HepG2 (cell line): ENCODE measurements at regions not wholly inside any gene's neighbourhood (a gene's known extent, or its start where the extent isn't known, plus 50 kb on each side); places are given as distances from the start of the nearest gene placed in this dataset.

Experiments used
- ATAC-seq: fragments of 200-7000 bp; cut with Tn5 transposase; 3 replicates; pipeline ENCODE4 v1.9.1; 2020; ENCODE audit warnings: mild to moderate bottlenecking, moderate library complexity
- BruUV-seq: library from RNA; stranded (reverse); fragments of 400-500 nt; replicated peaks from 2 replicates; lab custom pipeline; 2021; lab: Mats Ljungman, UMichigan
- CTCF ChIA-PET: fragments of 300-600 bp; formaldehyde crosslinking; extraction: SDS; loops from one replicate; lab custom pipeline; 2021; ENCODE audit warnings: low total read pairs, inconsistent platforms, low intra/inter-chr PET ratio; lab: Yijun Ruan, JAX
- POLR2A ChIA-PET: fragments of 350-600 bp; sonication (Branson Sonifier 250); formaldehyde crosslinking; loops from one replicate; lab custom pipeline; 2020; ENCODE audit warnings: antibody characterized with exemption, inconsistent platforms; lab: Yijun Ruan, JAX
- DNase-seq: peaks from one replicate; pipeline ENCODE4 v3.0.0-alpha.2; 2015; ENCODE audit warnings: low spot score
- FAIRE-seq: peaks from 3 replicates; lab custom pipeline; 2011; peaks lifted over from hg19 to GRCh38; lab: Jason Lieb, UNC
- H2AFZ ChIP-seq: one replicate; pipeline ENCODE4 v1.6.1; 2011; ENCODE audit warnings: low read length, inconsistent platforms
- H3K27ac ChIP-seq: fragments of 300-600 bp; 3 replicates; pipeline ENCODE4 v1.8.0; 2011; ENCODE audit warnings: mixed run types, mild to moderate bottlenecking, mixed read lengths, low read length, inconsistent platforms; ENCODE audit not compliant: insufficient read depth; ENCODE audit errors: extremely low read length
- H3K27me3 ChIP-seq, 2 experiments: fragments of 200-600 bp in 1 of 2; 2 replicates in 1 of 2; 3 replicates in 1 of 2; pipeline versions ENCODE4 v1.6.0 to v1.8.0; 2011; ENCODE audit warnings: low read length in 2 of 2, mild to moderate bottlenecking in 2 of 2, moderate library complexity in 2 of 2, inconsistent platforms in 1 of 2; ENCODE audit not compliant: insufficient read depth in 2 of 2, control insufficient read depth in 1 of 2
- H3K36me3 ChIP-seq, 2 experiments: fragments of 200-600 bp in 1 of 2; replicated peaks in 1 of 2; 2 replicates in 1 of 2; 3 replicates in 1 of 2; pipeline versions ENCODE4 v1.5.1 to v1.8.0; 2011; ENCODE audit warnings: low read length in 2 of 2, inconsistent platforms in 1 of 2; ENCODE audit not compliant: insufficient read depth in 2 of 2, control insufficient read depth in 1 of 2
- H3K4me1 ChIP-seq: 2 replicates; pipeline ENCODE4 v1.5.1; 2012; ENCODE audit warnings: low read length, inconsistent platforms; ENCODE audit not compliant: insufficient read depth
- H3K4me2 ChIP-seq: 2 replicates; pipeline ENCODE4 v1.6.0; 2011; ENCODE audit warnings: low read depth, low read length, inconsistent platforms
- H3K4me3 ChIP-seq, 3 experiments: fragments of 200-600 bp in 1 of 3; sonication (generic), shearing (Covaris generic) in 1 of 3; replicated peaks in 1 of 3; 2 replicates each; pipeline ENCODE4 v1.5.1; 2011 to 2016; ENCODE audit warnings: low read length in 3 of 3, inconsistent platforms in 2 of 3, low read depth in 2 of 3, mild to moderate bottlenecking in 2 of 3, control low read depth in 1 of 3, mixed read lengths in 1 of 3; ENCODE audit not compliant: insufficient read depth in 1 of 3
- H3K79me2 ChIP-seq: one replicate; pipeline ENCODE4 v1.6.1; 2011; ENCODE audit warnings: low read length, inconsistent platforms; ENCODE audit not compliant: insufficient read depth
- H3K9ac ChIP-seq: 2 replicates; pipeline ENCODE4 v1.6.0; 2011; ENCODE audit warnings: mild to moderate bottlenecking, low read depth, low read length, inconsistent platforms; ENCODE audit not compliant: insufficient read depth
- H3K9me3 ChIP-seq: 2 replicates; pipeline ENCODE4 v1.5.1; 2012; ENCODE audit warnings: mild to moderate bottlenecking, low read length
- H4K20me1 ChIP-seq: 2 replicates; pipeline ENCODE4 v1.6.0; 2011; ENCODE audit warnings: inconsistent platforms, mild to moderate bottlenecking, low read length, moderate library complexity; ENCODE audit not compliant: insufficient read depth
- CENPX ChIP-seq: sonication (generic); formaldehyde crosslinking; IDR thresholded peaks from 2 replicates; pipeline ENCODE4 v1.9.0; 2021; ENCODE audit warnings: mild to moderate bottlenecking, missing genetic modification reagents, moderate library complexity
- MTA1 ChIP-seq: sonication (generic); formaldehyde crosslinking; IDR thresholded peaks from 2 replicates; pipeline ENCODE4 v1.4.0; 2020; ENCODE audit warnings: missing genetic modification reagents, mild to moderate bottlenecking, borderline replicate concordance
- MTF1 ChIP-seq: sonication (generic); formaldehyde crosslinking; IDR thresholded peaks from 2 replicates; pipeline ENCODE4 v1.5.0; 2020; ENCODE audit warnings: missing genetic modification reagents
- PBX3 ChIP-seq: sonication (generic); formaldehyde crosslinking; IDR thresholded peaks from 2 replicates; pipeline ENCODE4 v1.8.1; 2023; ENCODE audit warnings: missing genetic modification reagents, inconsistent platforms, borderline replicate concordance
- PCBP2 ChIP-seq: fragments of 200-400 bp; formaldehyde crosslinking; optimal IDR thresholded peaks from 2 replicates; pipeline ENCODE3; 2018; ENCODE audit warnings: low read length, low read depth; ENCODE audit not compliant: poor library complexity, severe bottlenecking
- RNF2 ChIP-seq: fragments of 450-650 bp; conservative IDR thresholded peaks from 2 replicates; pipeline ENCODE4 v1.6.1; 2016; ENCODE audit warnings: low read depth
- THRA ChIP-seq: sonication (generic); formaldehyde crosslinking; IDR thresholded peaks from 2 replicates; pipeline ENCODE4 v1.4.0; 2020; ENCODE audit warnings: missing genetic modification reagents, borderline replicate concordance
- ZNF12 ChIP-seq: sonication (generic); formaldehyde crosslinking; IDR thresholded peaks from 2 replicates; pipeline ENCODE4 v1.5.0; 2020; ENCODE audit warnings: missing genetic modification reagents
- ZNF784 ChIP-seq: sonication (generic); formaldehyde crosslinking; IDR thresholded peaks from 2 replicates; pipeline ENCODE4 v1.5.1; 2020; ENCODE audit warnings: missing genetic modification reagents, mild to moderate bottlenecking, borderline replicate concordance
- ZNF792 ChIP-seq: IDR thresholded peaks from 2 replicates; pipeline ENCODE4 v1.6.1; 2016
- ZSCAN25 ChIP-seq: sonication (generic); formaldehyde crosslinking; IDR thresholded peaks from 2 replicates; pipeline ENCODE4 v1.8.0; 2022; ENCODE audit warnings: mild to moderate bottlenecking, missing genetic modification reagents
- in situ Hi-C: cut with HindIII; loops from 2 replicates; pipeline ENCODE4 v1.10.0; 2017; ENCODE audit warnings: low pct_unique_long_range_greater_than_20kb; ENCODE audit not compliant: extremely low pct_ligation_motif_present
- intact Hi-C: fragments of 100-400 bp; cut with micrococcal nuclease; formaldehyde crosslinking; loops from one replicate; pipeline ENCODE4 v1.10.0; 2022; ENCODE audit not compliant: unreplicated experiment

DNA sequence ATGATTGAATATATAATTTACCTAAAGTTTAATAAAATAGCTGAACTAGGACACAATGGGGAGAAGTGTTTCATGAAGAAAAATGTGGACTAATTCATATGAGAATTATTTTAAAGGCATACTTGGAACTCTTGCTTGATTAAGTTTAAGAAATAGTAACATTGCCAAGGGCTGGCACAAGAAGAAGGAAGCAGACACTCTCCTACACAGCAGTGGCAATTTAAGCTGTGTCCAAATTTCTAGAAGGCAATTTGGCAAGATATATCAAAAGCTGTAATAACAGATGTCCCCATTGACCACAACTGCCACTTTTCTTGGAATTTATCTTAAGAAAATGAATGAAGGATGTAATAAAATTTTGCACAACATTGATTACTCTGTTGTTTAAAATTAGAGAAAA, 209.5 kb upstream of the S100G start:
- intact Hi-C loops (no loop called here), in situ Hi-C loops (no loop called here)
- H4K20me1 ChIP-seq: no peaks in the 10 kb centered on the region
- H2AFZ ChIP-seq: no peak overlapping the region
- H3K4me2 ChIP-seq: no peak overlapping the region
- ChIA-PET CTCF (no interaction called here), POLR2A (no interaction called here)
- TF ChIP-seq PBX3 (CRISPR knock-in tag): no peak
- no peak for TF ChIP-seq MTF1 (CRISPR knock-in tag)
- TF ChIP-seq ZNF12 (CRISPR knock-in tag): no peak
- no peak for TF ChIP-seq RNF2
- TF ChIP-seq PCBP2: no peak
- TF ChIP-seq ZSCAN25 (CRISPR knock-in tag): no peak
- TF ChIP-seq CENPX: no peak
- no peak for TF ChIP-seq MTA1
- no peak for TF ChIP-seq ZNF784 (CRISPR knock-in tag)
- no peak for TF ChIP-seq THRA
- no peak for TF ChIP-seq ZNF792 (CRISPR knock-in tag)
- no peak for DNase-seq
- H3K79me2 ChIP-seq: no peaks in the 10 kb centered on the region
- BruUV-seq: no TSS peak
- no peak overlapping the region for H3K9ac ChIP-seq
- no peak for ATAC-seq
- no peaks in the 10 kb centered on the region for H3K36me3 ChIP-seq
- no peak for FAIRE-seq
- no peaks in the 10 kb centered on the region for H3K27me3 ChIP-seq
- no peak overlapping the region for H3K27ac ChIP-seq
- no peak overlapping the region for H3K4me3 ChIP-seq
- no peaks in the 10 kb centered on the region for H3K4me1 ChIP-seq
- no peaks in the 10 kb centered on the region for H3K9me3 ChIP-seq
